HepG2 (cell line): ENCODE measurements at regions not wholly inside any gene's neighbourhood (a gene's known extent, or its start where the extent isn't known, plus 50 kb on each side); places are given as distances from the start of the nearest gene placed in this dataset.

Experiments used
- GMEB2 ChIP-seq: IDR thresholded peaks from 2 replicates; pipeline ENCODE4 v1.6.1; 2016; ENCODE audit warnings: missing biosample characterization, missing genetic modification reagents, low read depth
- RBM22 ChIP-seq: fragments of 200-400 bp; formaldehyde crosslinking; optimal IDR thresholded peaks from 2 replicates; pipeline ENCODE3; 2017; ENCODE audit warnings: mild to moderate bottlenecking, low read length, moderate library complexity
- RBM39 ChIP-seq: fragments of 200-400 bp; formaldehyde crosslinking; IDR thresholded peaks from one replicate; pipeline ENCODE4 v1.6.1; 2018; ENCODE audit warnings: antibody characterized with exemption, mild to moderate bottlenecking, low read depth, low read length; ENCODE audit not compliant: poor library complexity, severe bottlenecking
- ZNF407 ChIP-seq: sonication (generic); formaldehyde crosslinking; IDR thresholded peaks from one replicate; pipeline ENCODE4 v1.5.1; 2020; ENCODE audit warnings: mild to moderate bottlenecking, missing genetic modification reagents; ENCODE audit errors: not compliant biosample characterization
- TF ChIP-seq, protein P1 (sequence below): IDR thresholded peaks from 2 replicates; pipeline ENCODE4 v1.6.1; 2016
- TF ChIP-seq, protein P2 (sequence below): sonication (generic); formaldehyde crosslinking; IDR thresholded peaks from 2 replicates; pipeline ENCODE4 v1.4.0; 2020; ENCODE audit warnings: missing genetic modification reagents, mild to moderate bottlenecking, borderline replicate concordance

DNA sequence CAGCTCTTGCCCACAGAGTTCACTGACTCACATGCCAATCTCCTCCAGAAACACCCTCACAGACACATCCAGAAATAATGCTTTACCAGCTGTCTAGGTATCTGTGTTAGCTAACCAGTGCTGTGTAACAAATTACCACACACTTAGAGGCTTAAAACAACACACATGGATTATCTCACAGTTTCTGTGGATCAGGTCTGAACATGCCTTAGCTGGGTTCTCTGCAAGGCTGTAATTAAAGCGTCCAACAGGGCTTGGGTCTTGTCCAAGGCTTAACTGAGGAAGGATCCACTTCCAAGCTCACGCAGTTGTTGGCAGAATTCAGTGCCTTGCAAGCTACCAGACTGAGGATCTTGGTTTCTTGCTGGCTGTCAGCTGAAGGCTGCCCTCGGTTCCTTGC lies 92.5 kb upstream of the RGS4 start (continued):
- no peak for TF ChIP-seq GMEB2 (CRISPR knock-in tag)
- TF ChIP-seq RBM22: no peak
- TF ChIP-seq, protein P1, sequence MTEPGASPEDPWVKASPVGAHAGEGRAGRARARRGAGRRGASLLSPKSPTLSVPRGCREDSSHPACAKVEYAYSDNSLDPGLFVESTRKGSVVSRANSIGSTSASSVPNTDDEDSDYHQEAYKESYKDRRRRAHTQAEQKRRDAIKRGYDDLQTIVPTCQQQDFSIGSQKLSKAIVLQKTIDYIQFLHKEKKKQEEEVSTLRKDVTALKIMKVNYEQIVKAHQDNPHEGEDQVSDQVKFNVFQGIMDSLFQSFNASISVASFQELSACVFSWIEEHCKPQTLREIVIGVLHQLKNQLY: no peak
- TF ChIP-seq, protein P2, sequence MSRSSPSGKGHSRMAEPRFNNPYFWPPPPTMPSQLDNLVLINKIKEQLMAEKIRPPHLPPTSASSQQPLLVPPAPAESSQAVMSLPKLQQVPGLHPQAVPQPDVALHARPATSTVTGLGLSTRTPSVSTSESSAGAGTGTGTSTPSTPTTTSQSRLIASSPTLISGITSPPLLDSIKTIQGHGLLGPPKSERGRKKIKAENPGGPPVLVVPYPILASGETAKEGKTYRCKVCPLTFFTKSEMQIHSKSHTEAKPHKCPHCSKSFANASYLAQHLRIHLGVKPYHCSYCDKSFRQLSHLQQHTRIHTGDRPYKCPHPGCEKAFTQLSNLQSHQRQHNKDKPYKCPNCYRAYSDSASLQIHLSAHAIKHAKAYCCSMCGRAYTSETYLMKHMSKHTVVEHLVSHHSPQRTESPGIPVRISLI: no peak
- TF ChIP-seq RBM39: no peak
- TF ChIP-seq ZNF407 (CRISPR knock-in tag): no peak
